Activated T-cell treated with anti-CD3 and anti-CD28 coated beads for 1 hour (primary cell): ENCODE measurements at regions not wholly inside any gene's neighbourhood (a gene's known extent, or its start where the extent isn't known, plus 50 kb on each side); places are given as distances from the start of the nearest gene placed in this dataset.

Experiments used
- DNase-seq: peaks from one replicate; pipeline ENCODE4 v3.0.0-alpha.2; 2020; ENCODE audit warnings: low read depth

DNA sequence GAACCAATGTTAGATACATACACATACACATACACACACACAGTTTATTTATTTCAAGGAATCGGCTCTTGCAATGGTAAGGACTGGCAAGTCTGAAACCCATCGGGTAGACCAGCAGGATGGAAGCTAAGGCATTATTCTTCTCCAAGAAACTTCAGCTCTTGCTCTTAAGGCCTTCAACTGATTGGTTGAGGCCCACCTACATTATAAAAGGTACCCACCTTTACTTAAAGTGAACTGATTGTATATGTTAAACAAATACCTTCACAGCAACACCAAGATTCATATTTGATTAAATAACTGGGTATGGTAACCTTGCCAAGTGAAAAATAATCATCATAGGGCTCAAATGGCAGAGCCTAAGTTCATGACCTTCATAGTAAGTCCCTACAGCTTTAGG, 695.5 kb downstream of the BCL11B start:
- no peak for DNase-seq

DNA sequence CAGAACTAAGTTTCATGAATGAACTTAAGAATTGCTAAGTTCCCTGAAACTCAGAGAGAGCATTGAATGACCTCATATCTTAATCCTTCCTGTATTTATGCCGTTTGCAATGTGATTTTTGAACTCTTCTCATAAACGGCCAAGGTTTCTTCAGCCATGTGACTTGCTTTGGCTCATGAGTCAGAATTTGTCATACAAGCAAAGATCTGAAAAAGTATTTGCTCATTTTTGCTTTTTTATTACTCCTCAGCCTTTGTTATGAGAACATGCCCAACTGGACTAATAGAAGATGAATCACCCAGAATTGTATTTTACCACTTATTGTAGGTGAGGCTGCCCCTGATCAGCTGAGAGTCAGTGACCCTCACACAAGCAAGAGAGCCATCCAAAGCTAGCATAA, 693.8 kb downstream of the BCL11B start:
- no peak for DNase-seq

DNA sequence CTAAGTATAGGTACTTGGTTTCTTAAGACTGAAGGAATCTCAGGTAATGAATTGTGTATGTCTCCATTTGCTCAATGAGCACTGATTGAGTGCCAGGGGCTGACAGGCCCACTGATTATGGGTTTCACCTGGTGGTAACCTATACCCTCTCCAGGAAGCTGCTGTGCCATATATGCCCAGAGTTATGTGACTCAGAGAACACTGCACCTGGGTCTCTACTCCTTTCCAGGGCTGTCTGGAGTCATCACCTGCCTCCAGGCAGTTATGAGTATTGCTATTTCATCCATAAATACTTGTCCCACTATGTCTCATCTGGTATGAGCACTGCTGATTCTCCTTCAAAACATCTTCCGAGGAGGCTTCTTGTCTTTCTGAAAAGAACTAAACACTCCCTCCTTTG, 692.9 kb downstream of the BCL11B start:
- no peak for DNase-seq

DNA sequence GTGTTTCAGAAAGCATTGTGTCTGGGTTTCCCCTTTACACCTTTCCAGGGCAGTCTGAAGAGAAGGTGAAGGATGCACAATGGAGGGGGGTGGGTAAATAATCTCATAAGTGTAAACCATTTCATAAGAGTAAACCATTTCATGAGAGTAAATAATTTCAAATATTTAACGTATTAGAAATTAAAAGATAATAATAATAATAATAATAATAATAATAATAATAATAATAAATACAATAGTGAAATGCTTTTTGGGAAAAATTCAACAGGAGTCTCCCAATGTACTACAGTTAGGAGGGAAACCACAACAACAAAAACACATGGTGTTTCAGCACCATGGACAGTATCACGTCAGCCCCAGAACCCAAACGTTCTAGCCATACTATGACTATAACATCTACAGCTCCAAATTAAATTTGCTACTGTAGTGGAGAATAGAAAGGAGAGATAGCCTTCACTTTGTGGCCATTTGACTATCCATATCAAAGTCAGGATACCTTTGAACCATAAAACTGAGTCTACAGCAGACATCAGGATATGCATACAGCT, 691.8 kb downstream of the BCL11B start:
- DNase-seq: no peak

GRCh38 chr14:98582276-98582675, 689.7 kb downstream of the BCL11B start:
- DNase-seq: no peak

GRCh38 chr14:98591161-98591560, 680.8 kb downstream of the BCL11B start:
- no peak for DNase-seq

GRCh38 chr14:98592611-98593170, 679.3 kb downstream of the BCL11B start:
- no peak for DNase-seq

- no peak for DNase-seq
These were observed 678.6 kb downstream of the BCL11B start for GRCh38 chr14:98593361-98593761.

DNA sequence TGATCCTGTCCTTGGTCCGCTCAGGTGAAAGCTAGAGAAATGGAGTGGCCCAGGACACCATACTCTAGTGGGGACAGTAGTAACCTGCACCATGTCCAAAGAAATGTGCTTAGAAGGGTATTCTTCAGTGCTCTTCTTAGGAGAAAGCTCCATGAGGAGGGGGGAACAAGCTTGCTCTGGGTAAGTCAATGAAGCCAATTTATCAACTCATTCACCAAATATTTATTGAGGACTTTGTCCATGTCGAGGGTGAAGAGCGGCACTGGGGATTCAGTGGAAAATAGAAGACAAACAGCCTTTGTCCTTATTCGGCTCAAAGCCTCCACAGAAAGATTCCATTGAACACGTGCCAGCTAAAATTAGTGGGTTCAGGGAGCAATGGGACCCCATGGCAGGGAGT, 677.8 kb downstream of the BCL11B start:
- DNase-seq: no peak

DNA sequence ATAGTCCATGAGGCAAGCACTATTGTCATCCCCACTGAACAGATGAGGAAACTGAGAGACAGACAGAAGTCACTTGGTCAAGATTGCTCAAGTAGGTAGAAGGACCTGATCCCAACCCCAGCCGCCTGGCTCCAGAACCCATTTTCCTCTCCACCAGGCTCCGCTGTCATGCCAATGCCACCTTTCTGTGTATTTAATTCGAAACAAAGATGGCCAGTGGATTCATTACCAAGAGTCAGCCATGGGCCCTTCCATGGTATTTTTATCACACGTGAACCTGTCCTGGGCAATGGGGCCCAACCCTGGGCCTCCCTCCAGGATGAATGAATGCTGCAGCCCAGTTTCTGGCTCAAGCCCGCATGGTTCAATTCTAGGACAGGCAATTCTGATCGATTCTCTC, 673.4 kb downstream of the BCL11B start:
- no peak for DNase-seq

DNA sequence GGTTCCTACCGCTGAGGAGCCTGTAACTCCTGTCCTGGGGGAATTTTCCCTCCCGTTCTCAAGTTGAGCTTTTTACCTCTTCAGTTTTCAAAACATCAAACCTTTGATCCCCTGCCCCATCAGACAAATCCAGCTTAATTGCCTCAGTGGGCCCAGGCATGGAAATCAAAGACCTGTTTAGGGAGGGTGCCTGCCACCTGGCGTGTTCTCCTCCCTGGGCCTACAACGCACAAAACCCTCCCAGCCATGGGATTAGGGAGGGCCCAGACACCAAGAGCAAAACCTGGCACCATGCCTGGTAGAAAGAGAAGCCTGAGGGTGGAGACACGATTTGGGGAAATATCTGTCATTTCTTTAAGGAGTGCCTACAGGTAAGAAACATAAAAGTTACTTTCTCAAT, 672.9 kb downstream of the BCL11B start:
- DNase-seq: no peak

- no peak for DNase-seq
These were observed 669.0 kb downstream of the BCL11B start for GRCh38 chr14:98602983-98603382.

GRCh38 chr14:98605043-98605442, 667.0 kb downstream of the BCL11B start:
- DNase-seq: no peak

DNA sequence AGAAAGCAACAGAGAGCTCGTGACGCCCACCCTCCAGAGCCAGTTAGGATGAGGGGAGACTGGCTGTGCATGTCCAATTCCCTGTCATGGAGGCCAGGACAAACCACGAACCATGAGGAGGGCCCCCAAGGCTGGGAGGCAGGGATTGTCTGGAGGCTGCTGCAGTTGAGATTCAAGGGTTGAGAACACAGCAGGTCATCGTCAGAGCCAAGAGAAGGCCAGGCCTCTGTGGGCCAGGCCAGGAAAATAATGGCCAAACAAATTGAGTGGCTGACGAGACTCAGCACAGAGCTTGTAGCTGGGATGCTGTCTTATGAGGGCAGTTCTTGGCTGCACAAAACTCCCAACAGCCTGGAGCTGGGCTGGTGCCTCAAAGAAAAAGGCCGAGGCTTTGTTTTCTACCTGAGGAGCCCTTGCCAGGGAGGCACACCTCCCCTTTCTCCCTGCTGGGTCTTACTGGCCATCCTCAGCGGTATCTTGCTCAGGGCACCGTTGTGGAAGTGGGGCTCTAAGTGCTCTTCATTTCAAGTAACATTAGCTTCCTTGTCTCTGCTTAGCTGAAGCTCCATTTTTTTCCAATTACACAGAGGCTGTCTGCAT, 665.9 kb downstream of the BCL11B start:
- no peak for DNase-seq

- no peak for DNase-seq
These were observed 665.2 kb downstream of the BCL11B start for GRCh38 chr14:98606816-98607215.

DNA sequence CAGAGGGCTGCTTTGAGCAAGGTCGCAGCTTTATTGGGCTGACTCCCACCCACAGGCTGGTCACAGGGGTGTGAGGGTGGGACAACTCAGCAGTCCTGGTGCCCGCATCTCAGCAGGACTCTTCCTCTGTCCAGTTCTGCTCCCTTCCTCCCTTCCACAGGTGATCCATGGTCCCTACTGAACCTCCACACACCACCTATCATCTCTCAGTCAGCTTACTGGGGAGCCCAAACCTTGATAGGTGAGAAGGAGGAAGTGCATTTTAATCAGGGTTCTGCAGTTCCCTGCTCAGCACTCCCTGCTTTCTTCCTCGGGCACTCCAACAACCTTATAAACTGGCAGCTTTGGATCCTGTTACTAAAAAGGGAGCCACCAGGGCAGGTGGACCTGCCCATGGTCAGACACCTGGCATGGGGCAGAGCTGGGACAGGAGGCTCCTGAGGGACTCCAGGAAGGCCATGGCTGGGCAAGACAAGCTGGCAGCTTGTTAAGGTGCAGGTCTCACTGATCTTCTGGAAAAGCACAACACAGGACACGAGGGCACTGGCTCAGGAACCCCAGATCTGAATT, 664.6 kb downstream of the BCL11B start:
- DNase-seq: no peak

DNA sequence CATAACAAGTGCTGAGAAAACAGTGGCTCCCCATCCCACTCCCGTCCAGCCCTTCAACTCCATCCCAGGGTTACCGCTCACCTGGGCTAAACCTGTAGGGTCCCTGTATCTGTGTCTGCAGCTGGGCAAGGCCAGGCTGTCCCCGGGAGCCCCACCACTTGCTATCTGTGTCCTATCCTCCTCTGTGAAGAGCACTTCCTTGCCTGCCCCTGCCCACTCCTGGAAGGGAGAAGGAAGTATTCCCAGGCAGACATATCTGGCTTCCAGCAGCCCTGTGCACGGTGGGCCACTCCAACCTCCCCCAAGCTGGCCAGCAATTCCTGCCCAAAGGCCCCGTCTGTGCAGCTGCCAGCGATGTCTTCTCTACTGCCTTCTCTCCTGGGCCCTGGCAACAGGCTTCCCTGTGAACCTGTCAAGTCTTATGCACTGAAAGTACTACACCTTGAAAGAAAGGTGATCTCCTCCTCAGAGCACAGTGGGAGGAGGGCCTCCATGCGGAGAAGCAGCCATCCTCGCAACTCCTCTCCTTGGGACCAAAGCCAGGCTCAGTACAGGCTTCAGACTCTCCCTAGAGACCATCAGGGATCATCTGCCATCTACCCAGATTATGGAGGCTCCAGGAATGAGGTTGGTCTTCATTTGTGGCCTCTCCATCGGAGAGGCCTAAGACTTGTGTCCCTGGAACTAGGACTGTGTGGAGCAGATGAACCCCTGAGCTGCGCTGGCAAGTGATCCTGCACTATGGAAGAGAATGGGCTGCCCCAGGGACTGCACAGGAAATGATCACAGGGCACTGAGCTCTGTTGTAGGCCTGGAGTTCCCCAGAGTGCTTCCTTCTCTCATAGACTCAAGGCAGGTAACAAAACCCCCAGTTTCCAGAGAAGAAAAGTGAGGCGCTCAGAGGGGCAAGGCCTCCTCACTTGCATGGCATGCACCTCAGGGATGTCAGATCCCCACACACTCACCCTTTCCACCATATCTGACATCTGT, 663.6 kb downstream of the BCL11B start:
- DNase-seq: no peak

- no peak for DNase-seq
These were observed 659.4 kb downstream of the BCL11B start for GRCh38 chr14:98612434-98613200.

DNA sequence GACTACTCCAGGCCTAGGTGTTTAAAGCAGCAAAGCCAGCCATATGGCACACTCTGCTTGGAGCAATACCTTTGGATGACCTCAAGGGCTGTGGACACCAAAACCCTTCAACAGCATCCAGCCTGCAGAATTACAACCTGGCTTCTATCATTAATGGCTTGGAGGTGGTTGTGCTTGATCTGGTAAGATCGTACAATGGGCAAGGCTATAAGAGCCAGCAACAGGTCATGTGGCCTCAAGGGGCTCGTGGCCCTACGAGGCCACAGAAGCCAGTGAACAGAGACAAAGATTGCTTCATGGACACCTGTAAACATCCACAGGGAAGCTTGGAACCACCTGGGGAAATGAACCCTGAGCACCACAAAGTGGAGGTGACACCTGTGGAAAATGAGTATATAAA, 657.3 kb downstream of the BCL11B start:
- DNase-seq: no peak

DNA sequence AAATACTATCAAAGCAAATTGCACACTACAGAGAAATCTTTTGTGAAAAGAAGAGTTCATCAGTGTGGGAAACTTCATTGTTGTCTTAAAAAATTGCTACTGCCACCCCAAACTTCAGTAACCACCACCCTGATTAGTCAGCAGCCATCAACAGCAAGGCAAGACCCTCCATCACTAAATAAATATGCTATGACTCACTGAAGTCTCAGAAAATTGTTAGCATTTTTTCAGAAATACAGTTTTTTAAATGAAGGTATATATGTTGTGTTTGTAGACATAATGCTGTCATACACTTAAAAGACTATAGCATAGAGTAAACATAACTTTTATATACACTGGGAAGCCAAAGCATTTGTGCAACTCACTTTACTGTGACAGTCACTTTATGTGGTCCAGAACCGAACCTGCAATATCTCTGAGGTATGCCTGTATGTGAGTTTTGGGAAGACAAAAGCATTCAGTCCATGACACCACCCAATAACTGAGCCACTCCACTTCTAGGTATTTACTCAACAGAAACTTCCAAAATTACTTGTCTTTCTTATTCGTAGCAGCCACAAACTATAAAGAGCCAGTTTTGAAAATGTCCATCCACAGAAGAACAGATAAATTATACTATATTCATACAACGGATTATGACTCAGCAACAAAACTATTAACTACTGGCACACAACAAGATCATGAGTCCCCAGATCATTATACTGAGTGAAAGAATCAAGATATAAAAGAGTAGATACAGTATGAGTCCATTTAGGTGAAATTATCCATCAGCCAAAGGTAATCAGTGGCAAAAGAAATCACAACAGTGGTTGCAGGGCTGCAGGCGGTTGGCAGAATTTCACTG, 649.6 kb downstream of the BCL11B start:
- no peak for DNase-seq
